Fibroblast of the aortic adventitia (primary cell): ENCODE measurements at regions not wholly inside any gene's neighbourhood (a gene's known extent, or its start where the extent isn't known, plus 50 kb on each side); places are given as distances from the start of the nearest gene placed in this dataset.

Experiments
- DNase-seq: peaks from one replicate; pipeline ENCODE4 v3.0.0-alpha.2; 2010; ENCODE audit warnings: low read depth
- H3K4me3 ChIP-seq: 2 replicates; pipeline ENCODE4 v1.5.1; 2011; ENCODE audit warnings: low read depth, mild to moderate bottlenecking, control low read depth, low read length, moderate library complexity
- TF ChIP-seq, protein P1 (sequence below): IDR thresholded peaks from 2 replicates; pipeline ENCODE4 v1.5.1; 2011; ENCODE audit warnings: mild to moderate bottlenecking, low read length, control low read depth, inconsistent platforms; ENCODE audit not compliant: insufficient read depth

DNA sequence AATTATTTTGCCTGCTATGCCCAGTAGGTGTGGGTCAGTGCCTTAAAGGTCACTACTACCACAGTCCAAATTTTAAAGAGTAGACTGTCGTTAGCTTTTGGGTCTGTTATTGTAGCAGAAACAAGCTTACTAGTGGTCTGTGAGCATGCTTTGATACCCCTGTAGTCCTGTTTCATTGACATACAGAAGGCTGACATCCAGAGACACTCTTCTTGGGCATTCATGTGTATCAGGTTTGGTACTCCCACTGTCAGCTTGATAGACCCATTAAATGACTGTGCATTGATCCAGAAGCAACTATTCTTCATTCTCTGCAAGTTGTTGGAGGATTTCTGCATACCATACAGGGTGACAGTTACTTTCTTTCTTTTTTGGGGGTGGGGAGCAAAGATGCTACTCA, 884.4 kb upstream of the CELF2 start:
- TF ChIP-seq, protein P1, sequence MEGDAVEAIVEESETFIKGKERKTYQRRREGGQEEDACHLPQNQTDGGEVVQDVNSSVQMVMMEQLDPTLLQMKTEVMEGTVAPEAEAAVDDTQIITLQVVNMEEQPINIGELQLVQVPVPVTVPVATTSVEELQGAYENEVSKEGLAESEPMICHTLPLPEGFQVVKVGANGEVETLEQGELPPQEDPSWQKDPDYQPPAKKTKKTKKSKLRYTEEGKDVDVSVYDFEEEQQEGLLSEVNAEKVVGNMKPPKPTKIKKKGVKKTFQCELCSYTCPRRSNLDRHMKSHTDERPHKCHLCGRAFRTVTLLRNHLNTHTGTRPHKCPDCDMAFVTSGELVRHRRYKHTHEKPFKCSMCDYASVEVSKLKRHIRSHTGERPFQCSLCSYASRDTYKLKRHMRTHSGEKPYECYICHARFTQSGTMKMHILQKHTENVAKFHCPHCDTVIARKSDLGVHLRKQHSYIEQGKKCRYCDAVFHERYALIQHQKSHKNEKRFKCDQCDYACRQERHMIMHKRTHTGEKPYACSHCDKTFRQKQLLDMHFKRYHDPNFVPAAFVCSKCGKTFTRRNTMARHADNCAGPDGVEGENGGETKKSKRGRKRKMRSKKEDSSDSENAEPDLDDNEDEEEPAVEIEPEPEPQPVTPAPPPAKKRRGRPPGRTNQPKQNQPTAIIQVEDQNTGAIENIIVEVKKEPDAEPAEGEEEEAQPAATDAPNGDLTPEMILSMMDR: no peak
- no peak overlapping the region for H3K4me3 ChIP-seq
- DNase-seq: no peak

DNA sequence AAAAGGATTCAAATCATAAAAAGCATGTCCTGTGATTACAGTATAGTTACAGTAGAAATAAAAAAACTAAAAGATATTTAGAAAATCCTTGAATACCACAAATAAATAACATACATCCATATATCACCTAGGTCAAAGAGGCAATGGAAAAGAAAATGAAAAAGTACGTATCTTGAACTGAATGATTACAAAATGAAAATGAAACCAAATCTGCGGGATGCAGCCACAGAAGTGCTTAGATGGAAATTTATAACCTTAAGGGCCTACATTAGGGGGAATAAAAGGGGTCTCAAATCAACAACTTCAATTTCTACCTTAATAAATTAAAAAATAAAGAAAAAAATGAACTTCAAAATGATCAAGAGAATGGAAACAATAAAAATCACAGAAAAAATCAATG, 879.0 kb upstream of the CELF2 start:
- TF ChIP-seq, protein P1: no peak
- no peak overlapping the region for H3K4me3 ChIP-seq
- peak; percentile 4 for DNase-seq

DNA sequence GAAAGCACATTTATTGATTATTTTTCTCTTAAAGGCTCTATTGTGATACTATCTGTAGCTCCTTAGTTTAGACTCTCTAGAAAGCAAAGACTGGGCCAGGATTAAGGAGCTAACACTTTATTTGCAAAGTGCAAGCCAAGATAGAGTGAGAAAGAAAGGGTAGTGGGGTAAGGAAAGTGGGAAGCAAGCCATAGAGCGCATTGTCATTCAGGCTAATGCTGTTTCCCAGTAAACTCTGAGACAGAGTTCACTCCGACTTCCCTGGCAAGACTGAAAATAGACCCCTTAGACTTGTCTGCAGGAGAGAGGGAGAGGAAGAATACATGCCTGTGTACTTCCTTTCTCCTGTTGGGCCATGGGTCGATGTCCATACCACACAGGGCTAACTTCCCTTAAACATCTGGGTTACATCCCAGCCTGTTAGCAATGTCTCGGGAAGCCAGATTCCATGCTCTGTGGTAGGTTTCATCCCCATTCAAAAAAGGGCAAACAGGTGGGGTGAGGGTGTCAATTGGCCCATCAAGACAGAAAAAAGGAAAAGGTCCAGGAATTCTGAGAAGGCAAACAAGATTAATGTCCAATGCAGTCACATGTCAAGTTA, 875.8 kb upstream of the CELF2 start:
- H3K4me3 ChIP-seq: no peak overlapping the region
- TF ChIP-seq, protein P1: no peak
- DNase-seq: no peak

DNA sequence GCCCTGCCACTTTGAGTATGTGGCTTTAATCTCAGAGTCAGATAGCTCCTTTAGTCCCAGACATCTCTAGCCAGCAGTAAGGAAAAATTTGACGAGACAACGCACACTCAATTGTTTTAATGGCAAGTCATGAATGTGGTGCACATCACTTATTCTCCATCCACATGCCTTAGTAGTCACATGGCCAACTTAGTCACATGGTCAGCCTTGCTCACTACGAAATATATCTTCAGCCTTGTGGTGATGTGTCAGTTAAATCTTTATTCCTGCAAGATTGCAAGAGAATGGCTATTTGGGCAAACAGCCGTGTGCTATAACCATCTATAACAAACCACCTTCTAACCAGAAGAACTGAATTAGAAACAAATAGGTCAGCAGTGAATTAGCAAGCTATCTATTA, 871.1 kb upstream of the CELF2 start:
- DNase-seq: no peak
- TF ChIP-seq, protein P1: no peak
- H3K4me3 ChIP-seq: no peak overlapping the region

DNA sequence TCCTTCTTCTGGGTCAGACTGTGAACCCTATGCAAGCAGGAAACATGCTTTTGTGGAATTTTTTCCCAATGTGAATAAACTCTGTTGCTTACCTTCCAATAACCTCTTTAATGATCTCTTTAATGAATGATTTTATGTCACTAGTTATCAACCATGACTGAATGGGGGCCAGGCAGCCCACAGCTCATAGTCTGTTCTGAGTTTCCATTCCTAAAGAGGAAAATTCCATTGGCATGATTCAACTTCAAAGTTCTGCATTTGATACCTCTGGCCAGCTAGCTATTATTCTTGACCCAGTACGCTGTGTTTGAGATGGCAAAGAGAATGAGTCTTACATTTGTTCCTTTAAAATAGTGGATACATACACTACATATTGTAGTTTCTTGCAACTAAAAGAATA, 867.8 kb upstream of the CELF2 start:
- TF ChIP-seq, protein P1: no peak
- no peak for DNase-seq

DNA sequence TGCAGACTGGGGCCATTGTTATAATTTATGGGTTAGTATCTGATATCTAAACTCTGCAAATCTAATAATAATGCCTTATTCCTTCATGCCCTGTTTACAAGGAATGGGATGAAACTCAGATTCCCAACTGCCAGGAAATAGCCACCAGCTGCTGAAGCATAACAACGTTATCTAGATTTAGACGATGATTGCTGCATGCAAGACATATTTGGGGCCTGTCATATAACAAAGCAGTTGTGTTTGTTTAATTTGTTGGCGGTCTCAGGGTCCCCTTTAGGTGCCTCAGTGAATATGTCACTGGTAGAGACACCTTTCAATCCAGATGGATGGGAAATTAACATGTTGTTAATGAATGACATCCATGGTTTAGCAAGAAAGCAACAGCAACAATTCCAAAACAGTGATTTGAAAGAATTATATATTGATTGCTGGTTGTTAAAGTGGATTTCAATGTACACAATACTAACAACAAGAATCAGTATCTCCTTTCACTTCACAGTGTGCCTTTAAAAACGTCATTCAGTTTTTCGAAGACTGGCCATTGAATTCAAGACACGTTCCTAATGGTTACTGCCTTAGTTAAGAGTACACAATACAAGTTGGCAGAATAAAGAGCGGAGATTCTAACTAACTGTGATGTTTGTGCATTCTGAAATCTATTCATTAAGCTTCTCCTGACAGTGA, 860.6 kb upstream of the CELF2 start:
- no peak overlapping the region for H3K4me3 ChIP-seq
- DNase-seq: no peak
- TF ChIP-seq, protein P1: no peak

More for the DNA sequence above, 867.8 kb upstream of the CELF2 start:
- no peak overlapping the region for H3K4me3 ChIP-seq
